ENCODE measurements at regions not wholly inside any gene's neighbourhood (a gene's known extent, or its start where the extent isn't known, plus 50 kb on each side); places are given as distances from the start of the nearest gene placed in this dataset.
"Not testable (repeated sequence)": the region's sequence is repeated elsewhere in the genome, so short reads cannot be mapped to it uniquely, and the experiment has no call there.

DNA sequence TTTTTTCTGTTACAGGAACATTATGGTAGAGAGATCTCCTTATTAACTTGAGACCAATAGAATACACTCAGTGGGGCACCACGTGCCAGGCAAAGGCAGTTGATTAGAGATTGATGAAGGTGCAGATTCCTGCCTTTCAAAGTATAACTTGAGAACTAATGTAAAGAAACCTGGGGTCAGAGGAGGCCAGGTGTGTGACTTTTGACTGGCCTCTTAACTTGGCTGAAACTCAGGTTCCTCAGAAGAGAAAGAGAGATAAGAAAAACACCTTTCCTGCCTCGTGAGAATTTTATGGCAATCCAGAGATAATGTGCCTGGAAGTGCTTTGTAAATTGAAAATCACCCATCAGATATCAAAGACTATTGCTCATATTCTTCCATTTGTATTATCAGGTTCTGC lies 110.7 kb upstream of the GZMB start:
- no peak for DNase-seq (ENCODE audit: low spot score)

DNA sequence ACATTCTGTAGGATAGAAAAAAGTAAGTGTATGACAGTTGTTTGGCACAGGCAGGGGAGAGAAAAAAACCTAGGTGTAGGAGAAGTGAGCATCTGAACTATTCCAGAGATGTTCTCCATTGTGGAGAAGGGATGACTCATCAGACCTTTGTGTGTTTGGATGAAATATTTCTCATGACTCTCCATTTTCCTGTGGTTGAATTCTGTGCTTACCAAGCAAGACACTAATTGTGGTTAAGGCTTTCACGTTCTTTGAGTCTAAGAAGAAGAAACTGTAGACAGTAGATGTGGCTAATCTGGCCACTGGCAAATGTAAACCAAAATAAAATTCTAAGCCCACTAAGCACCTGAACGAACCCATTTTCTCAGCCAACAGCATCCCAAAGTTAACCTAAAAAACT lies 107.9 kb upstream of the GZMB start:
- no peak for DNase-seq (ENCODE audit: low spot score)

DNA sequence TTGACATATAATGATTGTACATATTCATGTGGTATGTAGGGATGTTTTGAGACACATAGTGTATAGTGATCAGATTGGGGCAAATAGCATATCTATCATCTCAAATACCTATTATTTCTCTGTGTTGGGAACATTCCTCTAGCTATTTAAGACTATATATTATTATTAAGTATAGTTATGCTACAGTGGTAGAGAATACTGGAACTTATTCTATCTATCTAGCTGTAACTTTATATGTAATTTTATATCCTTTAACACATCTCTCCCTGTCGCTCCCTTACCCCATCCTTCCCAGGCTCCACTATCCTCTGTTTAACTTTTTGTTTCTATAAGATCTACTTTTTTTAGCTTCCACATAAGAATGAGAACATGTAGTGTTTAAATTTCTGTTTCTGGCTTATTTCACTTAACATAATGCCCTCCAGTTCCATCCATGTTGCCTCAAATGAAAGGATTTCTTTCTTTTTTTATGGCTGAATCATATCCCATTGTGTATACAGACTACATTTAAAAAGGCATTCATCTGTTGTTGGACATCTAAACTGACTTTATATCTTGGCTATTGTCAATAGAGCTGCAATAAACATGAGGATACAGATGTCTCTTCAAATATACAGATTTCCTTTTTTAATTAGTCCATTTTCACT lies 102.1 kb upstream of the GZMB start:
- no peak for DNase-seq (ENCODE audit: low spot score)

DNA sequence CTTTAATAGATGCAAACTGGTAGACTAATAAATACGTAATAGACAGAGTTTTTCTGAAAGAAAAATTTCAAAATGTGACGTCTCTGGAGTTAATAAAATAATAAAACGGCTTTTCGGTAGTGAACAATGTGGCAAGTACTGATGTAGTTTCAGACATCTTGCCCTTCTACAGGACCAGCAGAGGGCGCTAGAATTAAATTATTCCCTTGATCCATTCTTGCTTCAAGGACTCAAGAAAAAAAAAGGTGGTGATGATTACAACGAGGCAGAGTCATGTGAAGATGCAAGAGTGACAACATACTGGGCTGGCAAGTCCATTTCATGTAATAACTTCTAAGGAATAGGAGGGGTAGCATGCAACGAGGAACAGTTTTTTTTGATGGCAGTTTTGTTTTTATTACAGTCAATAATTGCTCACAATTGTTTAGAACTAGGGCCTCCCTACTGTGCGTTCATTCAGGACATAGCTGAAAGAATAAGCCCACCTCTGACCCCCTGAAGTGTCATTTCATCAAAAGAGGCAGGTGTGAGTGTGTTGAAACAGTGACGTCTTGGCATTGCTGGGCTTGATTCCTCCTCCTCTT lies 101.0 kb upstream of the GZMB start:
- no peak for DNase-seq (ENCODE audit: low spot score)

DNA sequence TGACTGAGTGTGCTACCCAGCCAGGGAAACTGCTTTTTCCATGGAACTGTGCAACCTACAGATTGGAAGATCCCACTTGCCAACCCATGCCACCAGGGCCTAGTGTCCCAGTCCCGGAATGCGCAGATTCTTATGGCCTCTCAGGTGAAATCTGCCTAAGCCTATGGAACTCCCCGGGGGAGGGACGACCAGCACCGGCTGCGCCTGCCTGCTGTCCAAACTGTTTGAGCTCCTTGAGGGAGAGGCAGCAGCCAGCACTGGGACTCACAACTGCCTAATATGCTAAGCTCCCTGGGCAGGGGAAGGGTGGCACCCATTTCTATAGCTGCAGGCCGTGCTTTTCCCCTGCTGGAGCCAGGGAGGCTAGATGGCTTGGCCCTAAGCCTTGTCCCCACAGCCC lies 92.5 kb upstream of the GZMB start:
- no peak for DNase-seq (ENCODE audit: low spot score)

DNA sequence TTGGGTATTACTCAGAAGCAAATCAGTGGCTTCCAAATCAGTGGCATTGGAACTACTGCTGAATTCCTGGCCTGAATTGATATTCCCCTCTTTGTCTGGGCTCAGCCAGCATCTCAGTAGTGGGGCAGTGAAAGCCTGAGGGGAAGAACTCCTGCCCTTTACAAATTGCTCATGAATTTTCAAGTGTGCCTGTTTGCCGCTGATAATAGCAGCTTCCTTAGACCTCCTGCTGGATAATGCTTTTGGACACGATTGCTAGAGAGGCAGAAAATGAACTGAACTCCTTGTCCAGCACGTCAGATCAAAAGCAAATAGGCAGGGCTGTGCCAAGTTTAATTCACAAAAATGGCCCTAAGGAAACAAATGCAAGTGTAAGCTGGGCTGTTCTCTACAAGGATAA lies 91.3 kb upstream of the GZMB start:
- no peak for DNase-seq (ENCODE audit: low spot score)

DNA sequence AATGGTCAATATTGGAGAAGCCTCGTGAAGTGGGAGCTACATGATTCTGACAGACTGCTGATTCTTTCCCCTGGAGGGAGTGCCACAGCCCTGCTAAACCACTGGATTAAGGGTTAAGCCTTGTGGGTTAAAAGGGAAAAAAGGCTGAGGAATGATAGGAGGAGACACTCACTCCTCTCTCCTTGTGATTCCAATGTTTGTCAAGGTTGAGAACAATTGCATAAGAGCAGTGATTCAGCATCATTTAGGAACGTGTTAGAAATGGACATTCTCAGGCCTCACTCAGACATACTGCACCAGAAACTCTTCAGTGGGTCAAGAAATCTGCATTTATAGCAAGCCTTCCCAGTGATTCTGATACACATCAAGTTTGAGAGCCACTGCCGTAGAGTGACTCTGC lies 87.8 kb upstream of the GZMB start:
- no peak for DNase-seq (ENCODE audit: low spot score)

DNA sequence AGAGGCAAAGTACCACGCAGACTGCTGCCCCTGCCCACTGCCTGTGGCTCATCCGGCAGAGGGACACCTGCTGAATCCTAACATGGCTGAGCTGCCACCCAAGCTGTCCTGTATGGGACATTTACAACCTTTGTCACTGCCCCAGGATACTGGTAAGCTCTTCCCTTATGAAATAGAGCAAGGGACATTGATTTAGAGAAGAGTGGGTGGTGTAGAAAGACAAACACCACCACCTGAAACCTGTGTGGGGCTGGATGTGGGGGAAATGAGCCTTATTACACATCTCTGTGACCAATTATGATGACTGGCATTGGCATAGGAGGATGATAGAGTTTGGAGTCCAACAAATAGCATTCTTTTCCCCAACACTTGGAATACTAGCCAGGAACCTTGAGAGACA lies 81.2 kb upstream of the GZMB start:
- DNase-seq (ENCODE audit: low spot score): no peak

DNA sequence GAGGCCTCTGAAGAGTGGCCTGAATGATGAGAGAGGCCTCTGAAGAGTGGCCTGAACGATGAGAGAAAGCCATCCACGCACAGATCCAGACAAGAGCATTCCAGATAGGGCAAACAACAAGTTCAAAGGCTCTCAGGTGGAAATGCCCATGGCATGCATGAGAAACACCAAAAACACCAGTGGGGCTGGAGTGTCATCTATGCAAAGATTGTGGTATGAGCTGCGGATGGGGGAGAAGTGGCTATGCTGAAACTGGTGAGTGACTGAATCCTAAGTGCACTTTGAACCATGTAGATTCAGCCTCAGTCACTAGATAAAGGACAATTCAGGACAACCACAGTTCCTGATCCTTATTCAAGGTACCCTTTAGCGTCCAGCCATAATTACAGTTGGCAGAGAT lies 79.4 kb upstream of the GZMB start:
- no peak for DNase-seq (ENCODE audit: low spot score)

DNA sequence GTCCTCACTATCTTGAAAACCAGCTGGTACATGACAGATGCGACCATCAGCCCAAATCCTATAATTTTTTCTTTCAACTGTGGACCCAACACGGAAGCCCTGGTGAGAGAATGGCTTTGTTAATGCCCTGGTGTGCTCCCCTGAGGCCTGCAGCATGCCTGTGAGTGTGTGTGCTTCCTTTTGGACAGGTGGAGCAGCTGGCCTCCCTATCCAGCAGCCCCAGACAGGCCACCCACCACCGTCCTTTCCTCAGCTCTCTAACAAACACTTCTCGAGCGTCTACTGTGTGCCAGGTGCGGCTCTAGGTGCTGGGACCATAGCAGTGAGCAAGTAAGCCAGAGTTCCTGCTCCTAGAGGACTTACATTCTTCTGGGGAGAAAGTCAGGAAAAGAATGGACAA lies 78.9 kb upstream of the GZMB start:
- no peak for DNase-seq (ENCODE audit: low spot score)

DNA sequence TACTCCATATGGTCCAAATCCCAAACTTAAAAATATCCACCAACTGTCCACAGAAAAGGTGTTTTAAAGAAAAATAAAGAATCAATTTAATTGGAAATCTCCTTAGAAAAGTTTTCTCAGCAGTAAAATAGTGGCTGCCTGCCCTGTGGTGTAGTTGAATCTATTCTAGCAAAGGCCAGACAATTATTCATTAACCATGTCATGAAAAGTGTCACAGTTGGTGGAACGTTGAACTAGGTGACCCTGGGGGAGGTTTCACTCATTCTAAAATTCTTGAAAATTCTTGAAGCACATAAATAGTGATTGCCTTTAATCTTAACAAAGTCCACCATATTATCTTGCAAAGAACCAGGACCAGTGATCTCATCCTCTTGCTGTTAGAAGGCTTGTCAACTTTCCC lies 78.4 kb upstream of the GZMB start:
- no peak for DNase-seq (ENCODE audit: low spot score)

DNA sequence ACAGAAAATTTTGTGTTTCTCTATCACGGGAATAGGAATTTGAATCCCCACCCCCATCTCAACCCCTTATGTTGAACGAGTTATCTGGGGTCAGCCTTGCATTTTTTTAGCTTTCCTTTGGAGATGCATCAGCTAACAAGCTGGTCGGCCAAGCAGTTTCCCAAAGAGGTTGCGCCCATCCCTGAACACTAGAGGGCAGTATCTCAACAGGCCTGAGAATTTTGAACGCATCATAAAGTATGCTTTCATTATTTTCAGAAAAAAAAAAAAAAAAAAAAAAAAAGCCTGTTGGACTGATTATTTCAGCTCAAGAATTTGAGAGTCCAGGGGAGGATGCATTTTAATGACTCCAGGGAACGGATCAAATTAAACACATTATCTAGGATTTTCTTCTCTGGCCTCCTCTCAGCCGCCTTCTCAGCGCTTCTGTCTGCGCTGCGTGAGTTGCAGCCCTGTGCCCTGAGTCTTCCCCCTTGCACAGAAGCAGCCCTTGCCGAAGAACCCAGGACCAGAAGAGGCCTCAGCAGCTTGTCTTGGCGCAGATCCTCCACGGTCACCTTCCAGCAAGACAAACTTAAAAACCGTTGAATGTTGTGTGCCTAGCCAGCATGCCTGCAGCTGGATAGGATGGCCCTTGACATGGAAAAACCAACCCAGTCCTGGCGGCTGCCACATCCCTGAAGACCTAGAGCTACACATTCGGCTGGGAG lies 76.6 kb upstream of the GZMB start:
- peak; percentile 75 for DNase-seq (ENCODE audit: low spot score)

DNA sequence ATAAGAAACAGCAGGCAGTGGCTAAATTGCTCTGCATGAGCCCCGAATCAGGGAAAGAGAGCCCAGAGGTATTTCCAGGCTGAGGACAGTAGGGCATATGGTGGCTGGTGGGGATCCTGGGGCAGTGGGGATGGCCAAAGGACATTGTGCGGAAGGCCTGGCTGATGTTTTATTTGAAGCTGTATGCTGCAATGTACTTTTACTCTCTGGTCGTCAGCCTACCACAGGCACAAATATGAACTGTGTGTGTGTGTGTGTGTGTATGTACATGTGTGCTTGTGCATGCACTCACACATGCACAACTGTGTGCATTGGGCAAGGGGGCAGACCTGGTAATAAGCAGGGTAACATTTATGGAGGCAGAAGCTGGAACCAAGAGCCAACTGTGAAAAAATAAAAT lies 74.7 kb upstream of the GZMB start:
- DNase-seq (ENCODE audit: low spot score): no peak

DNA sequence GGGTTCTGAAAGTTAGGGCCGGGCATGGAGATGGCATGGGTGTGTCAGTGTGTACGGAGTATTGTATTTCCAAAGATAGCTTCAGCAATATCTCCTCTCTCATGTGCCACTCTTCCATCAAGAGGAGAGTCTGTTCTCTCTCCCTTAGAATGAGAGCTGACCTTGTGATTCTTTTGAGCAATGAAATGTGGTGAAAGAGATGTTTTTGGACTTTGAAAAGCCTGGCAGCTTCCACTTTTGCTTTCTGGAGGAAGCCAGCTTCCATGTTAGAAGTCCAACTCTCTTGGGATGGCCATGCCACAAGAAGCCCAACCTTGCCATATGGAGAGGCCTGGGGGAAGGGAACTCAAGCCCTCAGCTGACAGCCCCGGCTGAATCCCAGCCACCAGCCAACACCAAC lies 72.4 kb upstream of the GZMB start:
- no peak for DNase-seq (ENCODE audit: low spot score)

DNA sequence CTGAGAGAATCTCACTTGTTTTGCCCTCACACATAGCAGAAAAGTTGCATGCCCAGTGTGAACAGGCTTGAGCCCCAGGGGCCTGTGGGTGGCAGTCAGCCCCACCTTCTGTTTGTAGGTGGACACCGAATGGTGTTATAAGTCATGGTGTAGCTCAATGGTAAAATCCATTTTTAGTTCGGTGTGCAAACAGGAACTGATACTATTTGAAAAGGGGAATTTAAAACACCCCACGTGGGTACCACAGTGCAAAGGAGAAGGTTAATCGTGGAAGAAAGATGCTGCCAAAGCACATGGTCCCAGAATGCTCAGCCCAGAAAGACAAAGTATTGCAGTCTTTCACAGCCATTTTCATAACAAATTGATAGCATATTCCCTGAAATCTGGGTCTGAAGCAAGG lies 71.8 kb upstream of the GZMB start:
- no peak for DNase-seq (ENCODE audit: low spot score)

DNA sequence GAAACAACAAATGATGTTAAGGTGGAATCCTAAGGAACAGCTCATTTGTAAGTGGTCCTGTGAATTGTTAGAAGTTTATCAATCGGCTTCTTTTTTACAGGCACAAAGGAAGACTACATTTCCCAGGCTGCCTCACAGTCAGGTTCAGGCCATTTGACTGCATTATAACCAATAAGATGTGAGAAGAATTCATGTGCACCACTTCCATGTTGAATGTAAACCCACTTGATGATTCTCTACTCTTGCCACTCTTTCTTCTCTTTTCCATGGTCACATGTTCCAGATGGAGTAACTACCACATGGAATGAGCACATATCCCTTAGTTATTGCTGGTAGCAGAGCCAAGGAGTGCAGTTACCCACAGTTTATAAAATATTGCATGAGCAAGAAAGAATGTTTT lies 67.1 kb upstream of the GZMB start:
- no peak for DNase-seq (ENCODE audit: low spot score)

DNA sequence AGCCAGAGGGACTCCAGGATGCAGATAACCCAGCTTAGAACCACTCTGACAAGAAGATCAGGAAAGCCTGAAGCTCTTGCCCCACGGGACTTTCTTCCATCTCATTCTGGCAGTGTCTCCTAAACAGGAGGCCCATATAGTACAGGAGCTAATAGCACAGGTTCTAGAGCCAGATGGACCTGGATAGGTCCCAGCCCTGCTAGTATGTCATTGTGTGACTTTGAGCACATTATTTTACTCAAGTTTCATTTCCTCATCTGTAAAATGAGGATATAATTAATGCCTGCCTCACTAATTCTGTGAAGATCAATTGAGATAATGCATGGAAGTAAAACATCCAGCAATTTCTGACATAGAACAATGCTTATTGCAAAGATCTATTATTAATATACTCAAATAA lies 66.5 kb upstream of the GZMB start:
- no peak for DNase-seq (ENCODE audit: low spot score)

DNA sequence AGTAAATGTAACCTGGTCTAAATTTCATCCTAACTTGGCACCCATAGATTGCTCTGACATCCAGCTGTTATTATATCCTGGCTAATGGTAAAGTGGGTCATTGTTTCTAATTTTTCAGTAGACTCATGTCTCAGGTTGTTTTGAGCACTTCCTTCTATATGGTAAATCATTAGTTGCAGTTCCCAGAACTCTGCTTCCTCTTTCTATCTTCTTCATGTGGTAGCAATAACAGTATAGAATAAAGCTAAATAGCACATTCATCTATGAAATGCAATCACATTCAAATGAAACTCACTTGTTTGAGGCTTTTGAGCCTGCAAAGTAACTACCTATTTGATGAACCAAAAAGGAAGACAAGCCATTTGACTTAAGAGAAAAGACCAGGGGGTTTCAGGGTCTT lies 65.1 kb upstream of the GZMB start:
- DNase-seq (ENCODE audit: low spot score): no peak

DNA sequence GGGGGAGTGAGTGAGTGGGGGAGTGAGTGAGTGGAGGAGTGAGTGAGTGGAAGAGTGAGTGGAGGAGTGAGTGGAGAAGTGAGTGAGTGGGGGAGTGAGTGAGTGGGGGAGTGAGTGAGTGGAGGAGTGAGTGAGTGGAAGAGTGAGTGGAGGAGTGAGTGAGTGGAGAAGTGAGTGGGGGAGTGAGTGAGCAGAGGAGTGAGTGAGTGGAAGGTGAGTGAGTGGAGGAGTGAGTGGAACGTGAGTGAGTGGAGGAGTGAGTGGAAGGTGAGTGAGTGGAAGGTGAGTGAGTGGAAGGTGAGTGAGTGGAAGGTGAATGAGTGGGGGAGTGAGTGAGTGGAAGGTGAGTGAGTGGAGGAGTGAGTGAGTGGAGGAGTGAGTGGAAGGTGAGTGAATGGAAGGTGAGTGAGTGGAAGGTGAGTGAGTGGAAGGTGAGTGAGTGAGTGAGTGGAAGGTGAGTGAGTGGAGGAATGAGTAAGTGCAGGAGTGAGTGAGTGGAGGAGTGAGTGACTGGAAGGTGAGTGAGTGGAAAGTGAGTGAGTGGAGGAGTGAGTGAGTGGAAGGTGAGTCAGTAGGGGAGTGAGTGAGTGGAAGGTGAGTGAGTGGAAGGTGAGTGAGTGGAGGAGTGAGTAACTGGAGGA lies 62.4 kb upstream of the GZMB start:
- DNase-seq (ENCODE audit: low spot score): not testable (repeated sequence)

DNA sequence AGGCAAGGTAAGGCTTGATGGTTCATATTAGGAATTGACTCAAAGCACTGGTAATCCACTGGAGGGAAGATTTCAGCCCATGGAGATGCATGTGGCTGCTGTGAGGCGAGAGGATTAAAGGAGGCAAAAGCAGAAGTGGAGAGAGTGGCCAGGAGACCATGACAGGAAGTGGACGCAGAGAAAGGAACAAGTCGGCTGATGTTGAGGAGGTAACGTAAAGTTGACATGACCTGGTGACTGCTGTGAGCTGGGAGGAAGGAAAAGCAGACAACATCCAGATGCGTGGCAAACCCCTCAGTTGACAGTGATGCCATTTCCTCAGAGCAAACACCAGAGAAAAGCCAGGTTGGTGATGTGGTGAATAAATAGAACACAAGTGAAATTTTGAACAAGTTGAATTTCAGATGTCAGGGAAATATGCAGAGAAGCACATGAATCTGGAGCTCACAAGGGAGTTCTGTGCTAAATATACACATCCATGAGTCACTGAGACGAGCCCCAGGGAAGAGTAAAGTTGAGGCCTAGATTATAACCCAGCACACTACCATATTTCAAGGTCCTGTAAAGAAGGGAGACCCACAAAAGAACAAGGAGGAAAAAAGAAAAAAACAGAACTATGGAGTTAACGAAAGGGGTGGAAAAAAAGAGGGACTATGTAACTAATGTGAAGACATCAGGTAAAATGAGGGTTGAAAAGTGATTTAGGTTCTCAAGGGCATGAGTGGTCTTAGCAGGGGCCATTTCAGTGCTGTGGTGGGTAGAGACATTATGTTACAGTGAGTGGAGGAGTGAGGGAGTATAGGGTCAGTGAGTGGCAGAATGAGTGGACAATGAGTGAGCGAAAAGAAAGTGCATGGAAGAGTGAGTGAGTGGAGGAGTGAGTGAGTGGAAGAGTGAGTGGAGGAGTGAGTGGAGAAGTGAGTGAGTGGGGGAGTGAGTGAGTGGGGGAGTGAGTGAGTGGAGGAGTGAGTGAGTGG lies 61.6 kb upstream of the GZMB start:
- DNase-seq (ENCODE audit: low spot score): no peak

DNA sequence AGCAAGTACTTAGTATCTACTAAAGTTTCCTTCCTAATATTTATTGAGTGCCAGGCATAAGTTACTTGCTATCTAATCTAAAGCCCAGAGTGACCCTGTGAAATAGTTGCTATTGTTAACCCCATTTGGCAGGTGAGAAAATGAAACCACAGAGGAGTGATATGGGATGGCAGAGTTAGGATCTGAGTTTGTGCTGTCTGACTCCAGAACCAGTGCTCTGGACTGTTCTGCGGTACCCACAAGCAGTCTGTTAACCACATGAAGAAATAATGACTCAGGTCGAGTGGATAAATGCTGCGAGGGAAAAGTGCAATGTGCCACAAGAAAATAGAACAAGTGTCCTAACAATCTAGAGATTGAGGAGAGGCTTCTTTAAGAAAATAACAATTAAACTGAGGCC lies 60.7 kb upstream of the GZMB start:
- no peak for DNase-seq (ENCODE audit: low spot score)

DNA sequence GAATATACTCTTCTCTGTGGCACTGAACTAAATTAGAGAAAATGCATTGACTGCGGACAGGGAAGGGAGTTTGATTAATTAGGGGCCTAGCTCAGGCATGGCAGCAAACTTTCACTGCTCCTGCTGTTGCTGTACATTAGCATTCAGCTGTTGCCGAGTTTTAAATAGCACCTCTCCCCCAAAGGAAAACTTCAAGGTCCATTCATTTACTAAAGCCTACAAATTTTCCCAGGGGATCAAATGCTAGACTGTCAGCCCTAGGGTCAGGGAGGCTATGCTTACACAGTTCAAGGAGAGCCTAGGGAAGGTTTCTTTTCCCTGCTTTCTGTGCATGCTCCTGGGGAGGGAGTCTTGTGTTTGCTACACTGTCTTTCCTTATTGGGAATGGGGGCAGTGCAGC lies 60.0 kb upstream of the GZMB start:
- no peak for DNase-seq (ENCODE audit: low spot score)

Data from ureter (tissue), 1 donor.